K562 (cell line): ENCODE measurements at regions not wholly inside any gene's neighbourhood (a gene's known extent, or its start where the extent isn't known, plus 50 kb on each side); places are given as distances from the start of the nearest gene placed in this dataset.

Experiments
- ATAC-seq: fragments of 200-7000 bp; cut with Tn5 transposase; 3 replicates; pipeline ENCODE4 v1.9.1; 2020; ENCODE audit warnings: moderate library complexity
- BruUV-seq: library from RNA; stranded (reverse); fragments of 400-500 nt; replicated peaks from 2 replicates; lab custom pipeline; 2021; lab: Mats Ljungman, UMichigan
- CTCF ChIA-PET: fragments of 300-600 bp; formaldehyde crosslinking; extraction: SDS; loops from one replicate; lab custom pipeline; 2021; ENCODE audit warnings: low intra/inter-chr PET ratio; lab: Yijun Ruan, JAX
- POLR2A ChIA-PET: fragments of 300-600, 350-650 bp; sonication (Branson Sonifier 250); formaldehyde crosslinking; extraction: SDS; loops from one replicate; lab custom pipeline; 2021; ENCODE audit warnings: antibody characterized with exemption, inconsistent platforms; lab: Yijun Ruan, JAX
- DNase-seq, 4 experiments: peaks; one replicate each; pipeline versions ENCODE4 v3.0.0 to v3.0.0-alpha.2; 2011 to 2018; ENCODE audit warnings: low spot score in 3 of 4, mixed read lengths in 3 of 4; ENCODE audit errors: extremely low read depth in 1 of 4
- FAIRE-seq: peaks from 2 replicates; lab custom pipeline; 2011; peaks lifted over from hg19 to GRCh38; lab: Jason Lieb, UNC
- H2AFZ ChIP-seq: 2 replicates; pipeline ENCODE4 v1.6.0; 2011; ENCODE audit warnings: low read depth, low read length, control low read depth, inconsistent platforms
- H3K27ac ChIP-seq: fragments of 200-600 bp; 3 replicates; pipeline ENCODE4 v1.8.0; 2011; ENCODE audit warnings: low read depth, mild to moderate bottlenecking, control low read depth, inconsistent platforms, low read length, moderate library complexity, mixed read lengths; ENCODE audit errors: extremely low read depth
- H3K27me3 ChIP-seq, 2 experiments: fragments of 300-600 bp in 1 of 2; 2 replicates in 1 of 2; 3 replicates in 1 of 2; pipeline versions ENCODE4 v1.6.0 to v1.8.0; 2011; ENCODE audit warnings: inconsistent platforms in 2 of 2, low read length in 2 of 2, mild to moderate bottlenecking in 1 of 2, mixed read lengths in 1 of 2, moderate library complexity in 1 of 2; ENCODE audit not compliant: control insufficient read depth in 2 of 2, insufficient read depth in 2 of 2
- H3K36me3 ChIP-seq: fragments of 300-600 bp; 3 replicates; pipeline ENCODE4 v1.8.0; 2011; ENCODE audit warnings: mild to moderate bottlenecking, low read length, inconsistent platforms; ENCODE audit not compliant: control insufficient read depth, insufficient read depth
- H3K4me1 ChIP-seq, 2 experiments: fragments of 200-600 bp in 1 of 2; replicated peaks in 1 of 2; 2 replicates in 1 of 2; 3 replicates in 1 of 2; pipeline versions ENCODE4 v1.5.1 to v1.8.0; 2011; ENCODE audit warnings: inconsistent platforms in 2 of 2, low read length in 2 of 2, mild to moderate bottlenecking in 1 of 2, mixed read lengths in 1 of 2, moderate library complexity in 1 of 2; ENCODE audit not compliant: control insufficient read depth in 2 of 2, insufficient read depth in 2 of 2
- H3K4me2 ChIP-seq: 2 replicates; pipeline ENCODE4 v1.6.1; 2011; ENCODE audit warnings: low read length, control low read depth, inconsistent platforms, mixed read lengths; ENCODE audit not compliant: insufficient read depth
- H3K4me3 ChIP-seq: fragments of 200-600 bp; sonication (generic), shearing (Covaris generic); 2 replicates; pipeline ENCODE4 v1.5.1; 2016; ENCODE audit warnings: control low read depth, inconsistent platforms
- H3K79me2 ChIP-seq: fragments of 200-600 bp; 3 replicates; pipeline ENCODE4 v1.8.0; 2011; ENCODE audit warnings: low read length, inconsistent platforms; ENCODE audit not compliant: control insufficient read depth, insufficient read depth
- H3K9ac ChIP-seq, 2 experiments: 2 replicates each; pipeline versions ENCODE4 v1.6.0 to v1.6.1; 2011; ENCODE audit warnings: low read depth in 2 of 2, low read length in 2 of 2, control low read depth in 1 of 2, inconsistent platforms in 1 of 2, mild to moderate bottlenecking in 1 of 2, mixed read lengths in 1 of 2; ENCODE audit not compliant: insufficient read depth in 1 of 2
- H3K9me1 ChIP-seq: one replicate; pipeline ENCODE4 v1.6.0; 2011; ENCODE audit warnings: inconsistent platforms, mild to moderate bottlenecking, low read length, moderate library complexity; ENCODE audit not compliant: control insufficient read depth, insufficient read depth
- H3K9me3 ChIP-seq: replicated peaks from 2 replicates; pipeline ENCODE4 v1.5.1; 2011; ENCODE audit warnings: low read depth, low read length, inconsistent platforms; ENCODE audit not compliant: control insufficient read depth, insufficient read depth
- H4K20me1 ChIP-seq: replicated peaks from 2 replicates; pipeline ENCODE4 v1.6.1; 2011; ENCODE audit warnings: low read length, inconsistent platforms, mixed read lengths; ENCODE audit not compliant: control insufficient read depth, insufficient read depth
- ARID4B ChIP-seq: sonication (generic); formaldehyde crosslinking; IDR thresholded peaks from 2 replicates; pipeline ENCODE4 v1.8.0; 2022; ENCODE audit warnings: mild to moderate bottlenecking, missing genetic modification reagents
- BDP1 ChIP-seq: IDR thresholded peaks from 3 replicates; pipeline ENCODE4 v1.6.1; 2011; ENCODE audit not compliant: insufficient read length, insufficient read depth
- CSDE1 ChIP-seq, 2 experiments: fragments of 450-650 bp; IDR thresholded peaks; 2 replicates each; pipeline ENCODE4 v1.6.1; 2016; ENCODE audit warnings: mild to moderate bottlenecking in 1 of 2
- NFE2 ChIP-seq: IDR thresholded peaks from 2 replicates; pipeline ENCODE4 v1.6.1; 2014; ENCODE audit warnings: antibody characterized with exemption, low read depth
- NFIC ChIP-seq: fragments of 450-650 bp; IDR thresholded peaks from 2 replicates; pipeline ENCODE4 v1.6.1; 2017; ENCODE audit warnings: mild to moderate bottlenecking, inconsistent platforms
- PCBP2 ChIP-seq: fragments of 200-400 bp; formaldehyde crosslinking; IDR thresholded peaks from 2 replicates; pipeline ENCODE4 v1.6.1; 2018; ENCODE audit warnings: low read length, low read depth, mild to moderate bottlenecking, moderate library complexity; ENCODE audit not compliant: poor library complexity, severe bottlenecking
- POLR2G ChIP-seq: fragments of 200-400 bp; formaldehyde crosslinking; IDR thresholded peaks from 2 replicates; pipeline ENCODE4 v1.6.1; 2017; ENCODE audit warnings: low read depth, mild to moderate bottlenecking, antibody characterized with exemption, low read length, moderate library complexity
- PRDM10 ChIP-seq: fragments of 450-650 bp; IDR thresholded peaks from 2 replicates; pipeline ENCODE4 v1.6.1; 2018; ENCODE audit not compliant: partially characterized antibody
- SIX5 ChIP-seq, 2 experiments: IDR thresholded peaks; 2 replicates each; pipeline ENCODE4 v1.6.1; 2011; ENCODE audit warnings: low read length in 2 of 2, borderline replicate concordance in 1 of 2, low read depth in 1 of 2, mild to moderate bottlenecking in 1 of 2, moderate library complexity in 1 of 2; ENCODE audit not compliant: insufficient read depth in 1 of 2
- SMAD1 ChIP-seq: fragments of 150-350 bp; IDR thresholded peaks from 2 replicates; pipeline ENCODE4 v1.6.1; 2014; ENCODE audit warnings: low read length, low read depth; ENCODE audit not compliant: partially characterized antibody
- STAT5A ChIP-seq: IDR thresholded peaks from 2 replicates; pipeline ENCODE4 v1.6.1; 2012; ENCODE audit warnings: low read length, inconsistent platforms, borderline replicate concordance
- USF2 ChIP-seq: sonication (generic); formaldehyde crosslinking; IDR thresholded peaks from 2 replicates; pipeline ENCODE4 v1.5.0; 2020; ENCODE audit warnings: missing genetic modification reagents
- ZNF165 ChIP-seq: fragments of 250-450 bp; sonication (Bioruptor Pico); IDR thresholded peaks from 2 replicates; pipeline ENCODE4 v1.4.0; 2020; ENCODE audit warnings: borderline replicate concordance
- ZNF77 ChIP-seq: fragments of 250-450 bp; sonication (Bioruptor Pico); IDR thresholded peaks from 2 replicates; pipeline ENCODE4 v1.5.0; 2020
- WGBS: fragments of 100-300 bp; shearing (Covaris generic); methylation state at CpG from one replicate; pipeline ENCODE4 v1.1.6; 2016; ENCODE audit warnings: low coverage, mixed read lengths; ENCODE audit not compliant: insufficient coverage; ENCODE audit errors: missing lambda C conversion rate; 5-methylcytosine and 5-hydroxymethylcytosine counted together
- in situ Hi-C: fragments of 300-500 bp; cut with MboI; formaldehyde crosslinking; loops from 4 replicates; pipeline ENCODE4 v1.15.0; 2018; ENCODE audit warnings: inconsistent platforms, mixed read lengths
- intact Hi-C: fragments of 100-400 bp; cut with micrococcal nuclease; formaldehyde crosslinking; loops from 2 replicates; pipeline ENCODE4 v1.14.2; 2022
- TF ChIP-seq, protein P1 (sequence below): fragments of 450-650 bp; IDR thresholded peaks from 2 replicates; pipeline ENCODE4 v1.6.1; 2016; ENCODE audit warnings: low read depth, mild to moderate bottlenecking, moderate library complexity

DNA sequence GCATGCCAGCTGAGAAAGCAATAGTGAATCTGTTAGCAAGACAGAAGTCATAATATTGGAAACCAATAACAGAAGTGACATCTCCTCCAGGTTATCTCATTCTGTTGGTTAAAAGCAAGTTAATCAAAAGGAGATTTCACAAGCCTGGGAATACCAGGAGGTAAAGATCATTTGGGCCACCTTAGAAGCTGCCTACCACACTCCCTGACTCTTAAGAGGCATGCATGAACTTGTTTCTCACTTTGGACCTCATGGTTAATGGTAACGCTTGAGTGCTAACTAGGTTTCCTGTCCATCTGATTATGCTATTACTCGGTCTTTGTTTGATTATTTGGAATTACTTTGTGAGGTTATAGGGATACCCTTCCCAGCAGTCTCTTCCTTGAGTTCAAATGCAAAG, 650.8 kb upstream of the SGO1 start:
- Histone ChIP-seq H3K36me3 (no peaks in the 10 kb centered on the region), H3K4me1 (no peaks in the 10 kb centered on the region), H3K9me1 (no peaks in the 10 kb centered on the region), H4K20me1 (no peaks in the 10 kb centered on the region), H3K27ac (no peak overlapping the region), H2AFZ (no peak overlapping the region), H3K4me3 (no peak overlapping the region), H3K9me3 (no peaks in the 10 kb centered on the region), H3K79me2 (no peaks in the 10 kb centered on the region), H3K27me3 (no peaks in the 10 kb centered on the region), H3K9ac (no peak overlapping the region), H3K4me2 (no peak overlapping the region)
- ATAC-seq (no peak), DNase-seq (no peak), FAIRE-seq (no peak)
- TF ChIP-seq NFE2 (no peak), PRDM10 (no peak), USF2 (CRISPR knock-in tag) (no peak), NFIC (no peak), SIX5 (IDR thresholded peaks at IDR 0.05; ENCODE audit: borderline replicate concordance in 1 of 2, insufficient read depth in 1 of 2, low read depth in 1 of 2, low read length in 2 of 2) (no peak), BDP1 (no peak), ARID4B (CRISPR knock-in tag) (no peak), CSDE1 (IDR thresholded peaks at IDR 0.05) (no peak), PCBP2 (no peak), SMAD1 (no peak), ZNF77 (no peak), ZNF165 (no peak), POLR2G (no peak), STAT5A (no peak)
- TF ChIP-seq, protein P1, sequence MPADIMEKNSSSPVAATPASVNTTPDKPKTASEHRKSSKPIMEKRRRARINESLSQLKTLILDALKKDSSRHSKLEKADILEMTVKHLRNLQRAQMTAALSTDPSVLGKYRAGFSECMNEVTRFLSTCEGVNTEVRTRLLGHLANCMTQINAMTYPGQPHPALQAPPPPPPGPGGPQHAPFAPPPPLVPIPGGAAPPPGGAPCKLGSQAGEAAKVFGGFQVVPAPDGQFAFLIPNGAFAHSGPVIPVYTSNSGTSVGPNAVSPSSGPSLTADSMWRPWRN, result no peak
- no TSS peak for BruUV-seq
- POLR2A ChIA-PET, result no interaction called here
- intact Hi-C loops (no loop called here), in situ Hi-C loops (no loop called here)
- WGBS, result 9% methylated on average over 2 of the region's 2 CpGs
- CTCF ChIA-PET, result no interaction called here
